Natural killer cell (primary cell): ENCODE measurements at regions not wholly inside any gene's neighbourhood (a gene's known extent, or its start where the extent isn't known, plus 50 kb on each side); places are given as distances from the start of the nearest gene placed in this dataset.
"Not testable (repeated sequence)": the region's sequence is repeated elsewhere in the genome, so short reads cannot be mapped to it uniquely, and the experiment has no call there.

Experiments
- ATAC-seq, 3 donors: fragments of 150-1000 bp in 2 of 3; fragments of 200-7000 bp in 1 of 3; cut with Tn5 transposase; 1 replicate in 1 of 3; 2 replicates in 2 of 3; pipeline ENCODE4 v1.10.0; 2021; ENCODE audit warnings: mild to moderate bottlenecking in 2 of 3, moderate library complexity in 2 of 3
- DNase-seq, 2 donors: peaks; one replicate each; pipeline versions ENCODE4 v3.0.0 to v3.0.0-alpha.2; 2013 to 2021; ENCODE audit warnings: mixed read lengths in 1 of 2
- H3K27ac ChIP-seq: one replicate; pipeline ENCODE4 v1.5.1; 2013; ENCODE audit warnings: mild to moderate bottlenecking, low read length
- H3K27me3 ChIP-seq: one replicate; pipeline ENCODE4 v1.6.1; 2013; ENCODE audit warnings: low read length; ENCODE audit not compliant: control insufficient read depth, insufficient read depth
- H3K36me3 ChIP-seq: one replicate; pipeline ENCODE4 v1.6.1; 2013; ENCODE audit warnings: low read length; ENCODE audit not compliant: control insufficient read depth, insufficient read depth
- H3K4me1 ChIP-seq: one replicate; pipeline ENCODE4 v1.6.1; 2013; ENCODE audit warnings: low read length; ENCODE audit not compliant: control insufficient read depth, insufficient read depth
- H3K4me3 ChIP-seq: one replicate; pipeline ENCODE4 v1.5.1; 2013; ENCODE audit warnings: low read length
- H3K9me3 ChIP-seq: one replicate; pipeline ENCODE4 v1.6.1; 2013; ENCODE audit warnings: low read length; ENCODE audit not compliant: control insufficient read depth, insufficient read depth
- H3K27ac Mint-ChIP-seq, 2 donors: one replicate each; pipeline ENCODE4 v1.8.0; 2022; ENCODE audit warnings: mild to moderate bottlenecking in 2 of 2, mixed read lengths in 2 of 2, moderate library complexity in 1 of 2
- H3K27me3 Mint-ChIP-seq, 2 donors: one replicate each; pipeline ENCODE4 v1.8.0; 2022; ENCODE audit warnings: low read depth in 2 of 2, mixed read lengths in 2 of 2
- H3K36me3 Mint-ChIP-seq: one replicate; pipeline ENCODE4 v1.8.0; 2022; ENCODE audit warnings: mixed read lengths
- H3K4me1 Mint-ChIP-seq, 2 donors: one replicate each; pipeline ENCODE4 v1.8.0; 2022; ENCODE audit warnings: mixed read lengths in 2 of 2
- H3K4me3 Mint-ChIP-seq: one replicate; pipeline ENCODE4 v1.8.0; 2022; ENCODE audit warnings: mild to moderate bottlenecking, moderate library complexity, mixed read lengths
- H3K9me3 Mint-ChIP-seq, 2 donors: one replicate each; pipeline ENCODE4 v1.8.0; 2022; ENCODE audit warnings: mixed read lengths in 2 of 2
- CTCF ChIP-seq: fragments of 200-600 bp; IDR thresholded peaks from one replicate; pipeline ENCODE4 v1.8.0; 2022; ENCODE audit warnings: antibody characterized with exemption
- WGBS: methylation state at CpG from one replicate; pipeline ENCODE4 v1.1.7; 2013; ENCODE audit warnings: missing lambda C conversion rate; ENCODE audit not compliant: insufficient coverage; 5-methylcytosine and 5-hydroxymethylcytosine counted together
- intact Hi-C: fragments of 100-400 bp; cut with micrococcal nuclease; formaldehyde crosslinking; loops from one replicate; pipeline ENCODE4 v1.14.2; 2022

GRCh38 chr15:30791239-30792175 lies 112.2 kb upstream of the FAN1 start:
- Mint-ChIP-seq H3K27me3 (peaks cover 10 to 30% of the 10 kb centered on the region in 2 donors), H3K9me3 (no peaks in the 10 kb centered on the region), H3K4me1 (peaks cover 0 to 6% of the 10 kb centered on the region in 2 donors), H3K27ac (no peak overlapping the region), H3K36me3 (no peaks in the 10 kb centered on the region), H3K4me3 (no peak overlapping the region)
- no peak overlapping the region for H3K27ac ChIP-seq
- H3K27me3 ChIP-seq, result peaks cover 2% of the 10 kb centered on the region
- no peak for TF ChIP-seq CTCF
- no peaks in the 10 kb centered on the region for H3K36me3 ChIP-seq
- H3K9me3 ChIP-seq, result no peaks in the 10 kb centered on the region
- whole genome bisulfite sequencing, result 94% methylated on average over 18 of the region's 18 CpGs
- no peak for DNase-seq
- ATAC-seq, result no peak
- no peak overlapping the region for H3K4me3 ChIP-seq
- intact Hi-C loops, result no loop called here
- H3K4me1 ChIP-seq, result no peaks in the 10 kb centered on the region

- H3K4me1 Mint-ChIP-seq, H3K9me3 Mint-ChIP-seq, H3K4me3 ChIP-seq, ATAC-seq, H3K9me3 ChIP-seq, H3K4me3 Mint-ChIP-seq, H3K27ac Mint-ChIP-seq, H3K36me3 ChIP-seq, H3K27me3 ChIP-seq, H3K27ac ChIP-seq, intact Hi-C loops, DNase-seq, H3K36me3 Mint-ChIP-seq, H3K4me1 ChIP-seq: not testable (repeated sequence)
- WGBS, result no CpG with 5 or more reads among the region's 3 CpGs
- H3K27me3 Mint-ChIP-seq, result peaks cover 7 to 21% of the 10 kb centered on the region in 2 donors
Observed at GRCh38 chr15:30792843-30793242, 110.9 kb upstream of the FAN1 start.

- Mint-ChIP-seq H3K27me3 (peaks cover 3 to 16% of the 10 kb centered on the region in 2 donors), H3K4me3 (no peak overlapping the region), H3K9me3 (no peaks in the 10 kb centered on the region), H3K4me1 (peaks cover 0 to 6% of the 10 kb centered on the region in 2 donors), H3K36me3 (no peaks in the 10 kb centered on the region), H3K27ac (no peak overlapping the region)
- DNase-seq (no peak), ATAC-seq (no peak)
- Histone ChIP-seq H3K27ac (no peak overlapping the region), H3K36me3 (no peaks in the 10 kb centered on the region), H3K27me3 (no peaks in the 10 kb centered on the region), H3K4me1 (no peaks in the 10 kb centered on the region), H3K4me3 (no peak overlapping the region), H3K9me3 (no peaks in the 10 kb centered on the region)
- TF ChIP-seq CTCF, result no peak
- intact Hi-C loops, result no loop called here
- WGBS, result 84% methylated on average over 6 of the region's 6 CpGs
Observed at GRCh38 chr15:30794388-30794787, 109.3 kb upstream of the FAN1 start.

GRCh38 chr15:30799565-30799964 lies 104.2 kb upstream of the FAN1 start:
- H3K36me3 Mint-ChIP-seq, H3K36me3 ChIP-seq, intact Hi-C loops, H3K9me3 Mint-ChIP-seq, H3K27me3 ChIP-seq, H3K4me3 ChIP-seq, H3K4me1 ChIP-seq, H3K27me3 Mint-ChIP-seq, H3K4me1 Mint-ChIP-seq, H3K9me3 ChIP-seq, H3K4me3 Mint-ChIP-seq, DNase-seq, ATAC-seq, H3K27ac Mint-ChIP-seq, H3K27ac ChIP-seq: not testable (repeated sequence)
- WGBS, result 75% methylated on average over 5 of the region's 5 CpGs

- H3K27ac ChIP-seq, H3K4me3 Mint-ChIP-seq, ATAC-seq, H3K27me3 Mint-ChIP-seq, H3K4me1 ChIP-seq, H3K9me3 Mint-ChIP-seq, H3K4me3 ChIP-seq, H3K36me3 Mint-ChIP-seq, H3K27ac Mint-ChIP-seq, H3K4me1 Mint-ChIP-seq, intact Hi-C loops, H3K36me3 ChIP-seq, H3K9me3 ChIP-seq, H3K27me3 ChIP-seq: not testable (repeated sequence)
- WGBS, result 61% methylated on average over 11 of the region's 16 CpGs
- DNase-seq, result peak in 1 of 2 donors; percentile 23
Observed at GRCh38 chr15:30801140-30801895, 102.4 kb upstream of the FAN1 start.

GRCh38 chr15:30802001-30802400 lies 101.7 kb upstream of the FAN1 start:
- intact Hi-C loops, H3K4me1 Mint-ChIP-seq, H3K4me3 Mint-ChIP-seq, H3K4me1 ChIP-seq, DNase-seq, H3K27ac ChIP-seq, H3K9me3 ChIP-seq, H3K27me3 ChIP-seq, H3K36me3 ChIP-seq, H3K4me3 ChIP-seq, H3K27ac Mint-ChIP-seq, H3K9me3 Mint-ChIP-seq, ATAC-seq, H3K36me3 Mint-ChIP-seq: not testable (repeated sequence)
- 95% methylated on average over 2 of the region's 2 CpGs for WGBS
- peaks cover 0 to 12% of the 10 kb centered on the region in 2 donors for H3K27me3 Mint-ChIP-seq
